Body of pancreas (tissue), 4 donors: ENCODE measurements at regions not wholly inside any gene's neighbourhood (a gene's known extent, or its start where the extent isn't known, plus 50 kb on each side); places are given as distances from the start of the nearest gene placed in this dataset.

ENCODE experiments used
- ATAC-seq: fragments of 150-250 bp; one replicate; pipeline ENCODE4 v1.9.1; 2016
- DNase-seq, 4 donors: peaks; one replicate each; pipeline ENCODE4 v3.0.0-alpha.2; 2019
- H3K27ac ChIP-seq, 4 donors: fragments of 200-600 bp; sonication (generic); 1 replicate in 3 of 4; 2 replicates in 1 of 4; pipeline versions ENCODE4 v1.5.1 to v1.6.1; 2016 to 2019; ENCODE audit warnings: mild to moderate bottlenecking in 1 of 4, mixed read lengths in 1 of 4, moderate library complexity in 1 of 4
- H3K27me3 ChIP-seq, 2 donors: fragments of 200-600 bp; sonication (generic); one replicate each; pipeline ENCODE4 v1.6.0; 2016; ENCODE audit warnings: mild to moderate bottlenecking in 1 of 2
- H3K36me3 ChIP-seq, 2 donors: fragments of 200-600 bp; sonication (generic); replicated peaks in 1 of 2; 2 replicates each; pipeline ENCODE4 v1.5.1; 2016; ENCODE audit warnings: low read depth in 2 of 2; ENCODE audit not compliant: insufficient read depth in 1 of 2
- H3K4me1 ChIP-seq: fragments of 200-600 bp; sonication (generic); one replicate; pipeline ENCODE4 v1.6.0; 2016
- H3K4me3 ChIP-seq, 2 donors: fragments of 200-600 bp; sonication (generic); 1 replicate in 1 of 2; 2 replicates in 1 of 2; pipeline ENCODE4 v1.5.1; 2016 to 2019
- H3K9me3 ChIP-seq, 3 donors: fragments of 200-600 bp; sonication (generic); 1 replicate in 2 of 3; 2 replicates in 1 of 3; pipeline ENCODE4 v1.5.1; 2016
- CTCF ChIP-seq, 7 experiments: fragments of 450-650 bp in 4 of 7; fragments of 200-600 bp in 3 of 7; sonication (generic) in 3 of 7; IDR thresholded peaks; one replicate each; pipeline ENCODE4 v1.5.1; 2016 to 2019; ENCODE audit warnings: antibody characterized with exemption in 7 of 7
- POLR2A ChIP-seq, 3 donors: fragments of 450-650 bp; IDR thresholded peaks; one replicate each; pipeline ENCODE4 v1.6.1; 2016; ENCODE audit warnings: antibody characterized with exemption in 3 of 3, mild to moderate bottlenecking in 2 of 3
- WGBS, 2 donors: methylation state at CpG; one replicate each; pipeline ENCODE4 v1.1.5; 2017; 5-methylcytosine and 5-hydroxymethylcytosine counted together
- intact Hi-C: fragments of 100-400 bp; cut with DNase I; formaldehyde crosslinking; loops from one replicate; pipeline ENCODE4 v1.15.1; 2023

- Histone ChIP-seq H3K27ac (no peak overlapping the region), H3K4me1 (peaks cover 9% of the 10 kb centered on the region), H3K27me3 (no peaks in the 10 kb centered on the region), H3K36me3 (no peaks in the 10 kb centered on the region), H3K4me3 (no peak overlapping the region), H3K9me3 (no peaks in the 10 kb centered on the region)
- TF ChIP-seq CTCF (IDR thresholded peaks at IDR 0.05) (no peak), POLR2A (IDR thresholded peaks at IDR 0.05) (no peak)
- DNase-seq (no peak), ATAC-seq (no peak)
- WGBS, 2 donors: 80 to 89% methylated on average over 6 of the region's 6 CpGs
- intact Hi-C loops: no loop called here
These were observed 241.0 kb downstream of the RHOU start for GRCh38 chr1:228976316-228976715.

GRCh38 chr1:228977307-228977706 is 242.0 kb downstream of the RHOU start:
- H3K4me3 ChIP-seq: no peak overlapping the region
- H3K9me3 ChIP-seq: no peaks in the 10 kb centered on the region
- no peak for DNase-seq
- no peak overlapping the region for H3K27ac ChIP-seq
- ATAC-seq: no peak
- H3K36me3 ChIP-seq: no peaks in the 10 kb centered on the region
- TF ChIP-seq POLR2A (IDR thresholded peaks at IDR 0.05): no peak
- no peak for TF ChIP-seq CTCF (IDR thresholded peaks at IDR 0.05)
- H3K4me1 ChIP-seq: peaks cover 9% of the 10 kb centered on the region
- intact Hi-C loops: no loop called here
- no peaks in the 10 kb centered on the region for H3K27me3 ChIP-seq
- WGBS, 2 donors: 79 to 81% methylated on average over 8 of the region's 8 CpGs

GRCh38 chr1:228977741-228978140 is 242.5 kb downstream of the RHOU start:
- Histone ChIP-seq H3K9me3 (no peaks in the 10 kb centered on the region), H3K27me3 (no peaks in the 10 kb centered on the region), H3K4me3 (no peak overlapping the region), H3K27ac (no peak overlapping the region), H3K4me1 (peaks cover 9% of the 10 kb centered on the region), H3K36me3 (no peaks in the 10 kb centered on the region)
- 87 to 92% methylated on average over 3 of the region's 3 CpGs for WGBS, 2 donors
- ATAC-seq: no peak
- intact Hi-C loops: no loop called here
- no peak for TF ChIP-seq CTCF (IDR thresholded peaks at IDR 0.05)
- no peak for TF ChIP-seq POLR2A (IDR thresholded peaks at IDR 0.05)
- DNase-seq: no peak

- H3K27me3 ChIP-seq: no peaks in the 10 kb centered on the region
- DNase-seq (peak; percentile 38 to 67 (median 56)), ATAC-seq (peak; percentile 66)
- peaks cover 9% of the 10 kb centered on the region for H3K4me1 ChIP-seq
- H3K27ac ChIP-seq: peak overlapping the region in 1 of 4 donors; percentile 39
- 38 to 41% methylated on average over 14 of the region's 14 CpGs for WGBS, 2 donors
- H3K9me3 ChIP-seq: no peaks in the 10 kb centered on the region
- TF ChIP-seq POLR2A (IDR thresholded peaks at IDR 0.05) (no peak), CTCF (IDR thresholded peaks at IDR 0.05) (no peak)
- intact Hi-C loops: no loop called here
- H3K36me3 ChIP-seq: no peaks in the 10 kb centered on the region
- no peak overlapping the region for H3K4me3 ChIP-seq
These were observed 243.4 kb downstream of the RHOU start for GRCh38 chr1:228978484-228979324.

- no peak overlapping the region for H3K4me3 ChIP-seq
- no peaks in the 10 kb centered on the region for H3K27me3 ChIP-seq
- no peak for ATAC-seq
- H3K36me3 ChIP-seq: no peaks in the 10 kb centered on the region
- DNase-seq: no peak
- peaks cover 9% of the 10 kb centered on the region for H3K4me1 ChIP-seq
- H3K9me3 ChIP-seq: no peaks in the 10 kb centered on the region
- WGBS, 2 donors: 75% methylated on average over 4 to 7 of the region's 7 CpGs
- no peak for TF ChIP-seq POLR2A (IDR thresholded peaks at IDR 0.05)
- no peak for TF ChIP-seq CTCF (IDR thresholded peaks at IDR 0.05)
- intact Hi-C loops: no loop called here
- H3K27ac ChIP-seq: no peak overlapping the region
These were observed 244.0 kb downstream of the RHOU start for GRCh38 chr1:228979325-228979699.
